IPS-18a (cell line): ENCODE measurements at regions not wholly inside any gene's neighbourhood (a gene's known extent, or its start where the extent isn't known, plus 50 kb on each side); places are given as distances from the start of the nearest gene placed in this dataset.
"Not testable (repeated sequence)": the region's sequence is repeated elsewhere in the genome, so short reads cannot be mapped to it uniquely, and the experiment has no call there.

Experiments used
- H3K27ac ChIP-seq: one replicate; pipeline ENCODE4 v1.5.1; 2013; ENCODE audit warnings: low read length
- H3K27me3 ChIP-seq: one replicate; pipeline ENCODE4 v1.6.1; 2013; ENCODE audit warnings: mild to moderate bottlenecking, low read length; ENCODE audit not compliant: control insufficient read depth, insufficient read depth
- H3K36me3 ChIP-seq: one replicate; pipeline ENCODE4 v1.6.1; 2013; ENCODE audit warnings: low read depth, low read length; ENCODE audit not compliant: control insufficient read depth
- H3K4me1 ChIP-seq: one replicate; pipeline ENCODE4 v1.6.1; 2013; ENCODE audit warnings: low read depth, low read length; ENCODE audit not compliant: control insufficient read depth
- H3K4me3 ChIP-seq: one replicate; pipeline ENCODE4 v1.5.1; 2013; ENCODE audit warnings: low read length
- H3K9ac ChIP-seq: one replicate; pipeline ENCODE4 v1.6.1; 2013; ENCODE audit warnings: mild to moderate bottlenecking, low read length, moderate library complexity
- H3K9me3 ChIP-seq: one replicate; pipeline ENCODE4 v1.6.1; 2013; ENCODE audit warnings: low read depth, low read length; ENCODE audit not compliant: control insufficient read depth

- Histone ChIP-seq H3K4me1 (no peaks in the 10 kb centered on the region), H3K27me3 (no peaks in the 10 kb centered on the region), H3K9ac (no peak overlapping the region), H3K4me3 (no peak overlapping the region), H3K27ac (no peak overlapping the region), H3K36me3 (no peaks in the 10 kb centered on the region), H3K9me3 (no peaks in the 10 kb centered on the region)
These were observed 597.1 kb upstream of the USP24 start for GRCh38 chr1:55812281-55812680.

- H3K9ac ChIP-seq: no peak overlapping the region
- no peaks in the 10 kb centered on the region for H3K4me1 ChIP-seq
- H3K36me3 ChIP-seq: no peaks in the 10 kb centered on the region
- no peaks in the 10 kb centered on the region for H3K27me3 ChIP-seq
- no peak overlapping the region for H3K27ac ChIP-seq
- no peak overlapping the region for H3K4me3 ChIP-seq
- H3K9me3 ChIP-seq: no peaks in the 10 kb centered on the region
These were observed 593.1 kb upstream of the USP24 start for GRCh38 chr1:55808263-55808662.

GRCh38 chr1:55803429-55803828 is 588.3 kb upstream of the USP24 start:
- no peaks in the 10 kb centered on the region for H3K9me3 ChIP-seq
- no peaks in the 10 kb centered on the region for H3K36me3 ChIP-seq
- H3K4me1 ChIP-seq: no peaks in the 10 kb centered on the region
- H3K9ac ChIP-seq: no peak overlapping the region
- H3K27ac ChIP-seq: no peak overlapping the region
- H3K27me3 ChIP-seq: no peaks in the 10 kb centered on the region
- no peak overlapping the region for H3K4me3 ChIP-seq

- Histone ChIP-seq H3K36me3 (no peaks in the 10 kb centered on the region), H3K27ac (no peak overlapping the region), H3K27me3 (no peaks in the 10 kb centered on the region), H3K9ac (no peak overlapping the region), H3K4me3 (no peak overlapping the region), H3K9me3 (no peaks in the 10 kb centered on the region), H3K4me1 (no peaks in the 10 kb centered on the region)
These were observed 586.3 kb upstream of the USP24 start for GRCh38 chr1:55801481-55801880.

GRCh38 chr1:55800503-55800902 is 585.3 kb upstream of the USP24 start:
- H3K4me3 ChIP-seq: no peak overlapping the region
- H3K36me3 ChIP-seq: no peaks in the 10 kb centered on the region
- no peaks in the 10 kb centered on the region for H3K4me1 ChIP-seq
- H3K27me3 ChIP-seq: no peaks in the 10 kb centered on the region
- no peaks in the 10 kb centered on the region for H3K9me3 ChIP-seq
- no peak overlapping the region for H3K9ac ChIP-seq
- H3K27ac ChIP-seq: no peak overlapping the region

GRCh38 chr1:55793856-55794255 is 578.7 kb upstream of the USP24 start:
- Histone ChIP-seq H3K9me3 (no peaks in the 10 kb centered on the region), H3K4me3 (no peak overlapping the region)

GRCh38 chr1:55792870-55793269 is 577.7 kb upstream of the USP24 start:
- Histone ChIP-seq H3K4me3 (no peak overlapping the region), H3K4me1 (no peaks in the 10 kb centered on the region), H3K9me3 (no peaks in the 10 kb centered on the region), H3K27me3 (no peaks in the 10 kb centered on the region), H3K27ac (no peak overlapping the region), H3K9ac (no peak overlapping the region), H3K36me3 (no peaks in the 10 kb centered on the region)

More at GRCh38 chr1:55793856-55794255, 578.7 kb upstream of the USP24 start:
- H3K27ac ChIP-seq: no peak overlapping the region
- no peaks in the 10 kb centered on the region for H3K27me3 ChIP-seq
- no peaks in the 10 kb centered on the region for H3K4me1 ChIP-seq
- H3K9ac ChIP-seq: no peak overlapping the region
- no peaks in the 10 kb centered on the region for H3K36me3 ChIP-seq

GRCh38 chr1:55789466-55789865 is 574.3 kb upstream of the USP24 start:
- Histone ChIP-seq H3K4me1 (no peaks in the 10 kb centered on the region), H3K9me3 (no peaks in the 10 kb centered on the region), H3K27ac (no peak overlapping the region), H3K4me3 (no peak overlapping the region), H3K9ac (no peak overlapping the region), H3K36me3 (no peaks in the 10 kb centered on the region), H3K27me3 (no peaks in the 10 kb centered on the region)

GRCh38 chr1:55786396-55786795 is 571.2 kb upstream of the USP24 start:
- no peaks in the 10 kb centered on the region for H3K27me3 ChIP-seq
- no peaks in the 10 kb centered on the region for H3K9me3 ChIP-seq

GRCh38 chr1:55784941-55785450 is 569.8 kb upstream of the USP24 start:
- not testable (repeated sequence) for H3K9me3 ChIP-seq, H3K9ac ChIP-seq, H3K27ac ChIP-seq, H3K4me1 ChIP-seq, H3K36me3 ChIP-seq, H3K27me3 ChIP-seq, H3K4me3 ChIP-seq

More at GRCh38 chr1:55786396-55786795, 571.2 kb upstream of the USP24 start:
- Histone ChIP-seq H3K36me3 (no peaks in the 10 kb centered on the region), H3K9ac (no peak overlapping the region), H3K27ac (no peak overlapping the region), H3K4me3 (no peak overlapping the region), H3K4me1 (no peaks in the 10 kb centered on the region)

GRCh38 chr1:55781944-55782482 is 566.8 kb upstream of the USP24 start:
- H3K4me3 ChIP-seq: no peak overlapping the region
- no peaks in the 10 kb centered on the region for H3K9me3 ChIP-seq
- H3K27me3 ChIP-seq: no peaks in the 10 kb centered on the region
- H3K9ac ChIP-seq: no peak overlapping the region
- H3K4me1 ChIP-seq: no peaks in the 10 kb centered on the region
- H3K27ac ChIP-seq: no peak overlapping the region
- no peaks in the 10 kb centered on the region for H3K36me3 ChIP-seq

GRCh38 chr1:55781003-55781402 is 565.8 kb upstream of the USP24 start:
- Histone ChIP-seq H3K27me3 (no peaks in the 10 kb centered on the region), H3K9me3 (no peaks in the 10 kb centered on the region), H3K36me3 (no peaks in the 10 kb centered on the region), H3K9ac (no peak overlapping the region), H3K4me1 (no peaks in the 10 kb centered on the region), H3K4me3 (no peak overlapping the region), H3K27ac (no peak overlapping the region)
